Sciatic nerve (tissue), 2 donors: ENCODE measurements at regions not wholly inside any gene's neighbourhood (a gene's known extent, or its start where the extent isn't known, plus 50 kb on each side); places are given as distances from the start of the nearest gene placed in this dataset.

ENCODE experiments used
- ATAC-seq: fragments of 200-7000 bp; cut with Tn5 transposase; one replicate; pipeline ENCODE4 v1.9.1; 2020; ENCODE audit warnings: mild to moderate bottlenecking, moderate library complexity
- DNase-seq: peaks from one replicate; pipeline ENCODE4 v3.0.0-alpha.2; 2020; ENCODE audit warnings: low spot score
- intact Hi-C: fragments of 100-400 bp; cut with DNase I; formaldehyde crosslinking; loops from one replicate; pipeline ENCODE4 v1.14.2; 2022
- donor health status: DM: no; HTN: no; CAD: no.
- donor health status: DM: no; HTN: no; CAD: no.

DNA sequence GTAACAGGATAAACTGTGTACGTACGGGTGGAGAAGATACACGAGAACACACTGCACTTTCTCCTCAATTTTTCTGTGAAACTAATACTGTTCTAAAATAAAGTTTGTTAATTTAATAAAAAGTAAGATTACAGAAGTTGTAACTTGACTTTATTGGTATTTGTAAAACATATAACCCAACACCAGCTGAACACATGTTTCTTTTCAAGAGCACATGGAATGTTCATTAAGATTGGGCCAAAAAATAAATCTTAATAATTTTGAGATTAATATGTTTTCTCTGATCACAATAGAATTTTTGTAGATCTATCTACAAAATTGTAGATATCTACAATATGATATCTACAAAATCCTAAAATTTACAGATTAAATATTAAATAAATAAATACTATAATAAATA, 55.1 kb upstream of the ZNF599 start:
- no peak for ATAC-seq
- intact Hi-C loops: no loop called here
- no peak for DNase-seq

DNA sequence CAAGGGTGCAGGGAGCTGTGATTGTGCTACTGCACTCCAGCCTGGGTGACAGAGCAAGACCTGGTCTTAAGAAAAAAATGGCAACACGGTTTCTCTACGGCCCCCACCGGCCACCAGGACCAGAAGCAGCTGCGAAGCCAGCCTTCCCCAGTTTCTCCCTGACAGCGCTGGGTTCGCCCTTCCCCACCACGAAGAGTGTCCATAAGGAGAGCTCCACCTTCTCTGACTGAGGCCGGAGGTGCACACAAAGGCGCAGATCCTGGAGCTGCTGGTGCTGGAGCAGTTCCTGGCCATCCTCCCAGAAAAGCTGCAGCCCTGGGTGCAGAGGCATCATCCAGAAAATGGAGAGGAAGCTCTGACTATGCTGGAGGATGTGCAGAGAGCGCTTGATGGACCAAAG, 52.2 kb upstream of the ZNF599 start:
- no peak for DNase-seq
- no peak for ATAC-seq
- intact Hi-C loops: no loop called here

DNA sequence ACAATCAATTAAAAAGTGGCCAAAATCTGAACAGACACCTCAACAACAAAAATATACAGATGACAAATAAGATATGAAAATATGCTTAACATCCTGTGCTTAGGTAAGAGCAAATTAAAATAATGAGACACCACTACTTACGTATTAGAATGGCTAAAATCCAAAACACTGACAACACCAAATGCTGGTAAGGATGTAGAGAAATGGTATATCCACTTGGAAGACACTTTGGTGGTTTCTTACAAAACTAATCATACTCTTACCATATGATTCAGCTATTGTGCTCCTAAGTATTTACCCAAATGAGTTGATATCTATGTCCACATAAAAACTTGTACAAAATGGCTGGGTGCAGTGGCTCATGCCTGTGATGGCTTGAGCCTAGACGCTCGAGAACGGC, 51.7 kb upstream of the ZNF599 start:
- DNase-seq (no peak), ATAC-seq (no peak)
- intact Hi-C loops: no loop called here
